ENCODE measurements at regions not wholly inside any gene's neighbourhood (a gene's known extent, or its start where the extent isn't known, plus 50 kb on each side); places are given as distances from the start of the nearest gene placed in this dataset.

DNA sequence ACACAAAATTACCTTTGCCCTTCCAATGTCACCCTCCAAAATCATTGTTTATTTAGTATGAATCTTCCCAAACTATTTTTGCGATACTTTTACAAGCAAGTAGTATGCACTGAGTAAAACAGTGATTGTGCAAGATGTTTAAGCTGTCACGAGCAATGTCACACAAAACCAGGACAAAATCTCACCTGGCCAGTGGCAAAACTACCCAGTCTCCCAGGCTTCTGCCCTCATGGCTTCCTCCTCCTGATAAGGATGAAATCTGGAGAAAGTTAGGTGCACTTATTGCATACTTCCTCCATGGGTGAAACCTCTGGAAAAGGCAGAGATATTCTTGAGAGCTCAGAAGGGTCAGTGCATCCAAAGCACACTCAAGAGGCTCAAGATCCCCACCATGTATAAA, 500.8 kb downstream of the IRS2 start:
- TF ChIP-seq, protein P1, sequence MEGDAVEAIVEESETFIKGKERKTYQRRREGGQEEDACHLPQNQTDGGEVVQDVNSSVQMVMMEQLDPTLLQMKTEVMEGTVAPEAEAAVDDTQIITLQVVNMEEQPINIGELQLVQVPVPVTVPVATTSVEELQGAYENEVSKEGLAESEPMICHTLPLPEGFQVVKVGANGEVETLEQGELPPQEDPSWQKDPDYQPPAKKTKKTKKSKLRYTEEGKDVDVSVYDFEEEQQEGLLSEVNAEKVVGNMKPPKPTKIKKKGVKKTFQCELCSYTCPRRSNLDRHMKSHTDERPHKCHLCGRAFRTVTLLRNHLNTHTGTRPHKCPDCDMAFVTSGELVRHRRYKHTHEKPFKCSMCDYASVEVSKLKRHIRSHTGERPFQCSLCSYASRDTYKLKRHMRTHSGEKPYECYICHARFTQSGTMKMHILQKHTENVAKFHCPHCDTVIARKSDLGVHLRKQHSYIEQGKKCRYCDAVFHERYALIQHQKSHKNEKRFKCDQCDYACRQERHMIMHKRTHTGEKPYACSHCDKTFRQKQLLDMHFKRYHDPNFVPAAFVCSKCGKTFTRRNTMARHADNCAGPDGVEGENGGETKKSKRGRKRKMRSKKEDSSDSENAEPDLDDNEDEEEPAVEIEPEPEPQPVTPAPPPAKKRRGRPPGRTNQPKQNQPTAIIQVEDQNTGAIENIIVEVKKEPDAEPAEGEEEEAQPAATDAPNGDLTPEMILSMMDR (IDR thresholded peaks at IDR 0.05; ENCODE audit: borderline replicate concordance, extremely low read depth, low read length, poor library complexity, severe bottlenecking) = no peak
- TF ChIP-seq EZH2 (IDR thresholded peaks at IDR 0.05; ENCODE audit: borderline replicate concordance, low read depth, low read length, severe bottlenecking) = no peak

Data from DND-41 (cell line).